ENCODE measurements at regions not wholly inside any gene's neighbourhood (a gene's known extent, or its start where the extent isn't known, plus 50 kb on each side); places are given as distances from the start of the nearest gene placed in this dataset.
"Not testable (repeated sequence)": the region's sequence is repeated elsewhere in the genome, so short reads cannot be mapped to it uniquely, and the experiment has no call there.

GRCh38 chr6:3672339-3672738 lies 79.2 kb downstream of the PXDC1 start:
- DNase-seq (ENCODE audit: low spot score), result not testable (repeated sequence)

GRCh38 chr6:3671382-3671781 lies 80.1 kb downstream of the PXDC1 start:
- DNase-seq (ENCODE audit: low spot score), result no peak

- DNase-seq (ENCODE audit: low spot score), result no peak
Observed at GRCh38 chr6:3670356-3670755, 81.2 kb downstream of the PXDC1 start.

- no peak for DNase-seq (ENCODE audit: low spot score)
Observed at GRCh38 chr6:3669916-3670315, 81.6 kb downstream of the PXDC1 start.

GRCh38 chr6:3665608-3666007 lies 85.9 kb downstream of the PXDC1 start:
- no peak for DNase-seq (ENCODE audit: low spot score)

GRCh38 chr6:3664625-3665041 lies 86.9 kb downstream of the PXDC1 start:
- DNase-seq (ENCODE audit: low spot score), result no peak

GRCh38 chr6:3663811-3664210 lies 87.7 kb downstream of the PXDC1 start:
- no peak for DNase-seq (ENCODE audit: low spot score)

- no peak for DNase-seq (ENCODE audit: low spot score)
Observed at GRCh38 chr6:3663081-3663480, 88.4 kb downstream of the PXDC1 start.

GRCh38 chr6:3661390-3661789 lies 90.1 kb downstream of the PXDC1 start:
- no peak for DNase-seq (ENCODE audit: low spot score)

GRCh38 chr6:3660473-3660872 lies 91.0 kb downstream of the PXDC1 start:
- no peak for DNase-seq (ENCODE audit: low spot score)

GRCh38 chr6:3659748-3660147 lies 91.8 kb downstream of the PXDC1 start:
- no peak for DNase-seq (ENCODE audit: low spot score)

GRCh38 chr6:3656076-3656475 lies 95.4 kb downstream of the PXDC1 start:
- DNase-seq (ENCODE audit: low spot score), result no peak

GRCh38 chr6:3654898-3655297 lies 96.6 kb downstream of the PXDC1 start:
- DNase-seq (ENCODE audit: low spot score), result no peak

GRCh38 chr6:3654436-3654835 lies 97.1 kb downstream of the PXDC1 start:
- DNase-seq (ENCODE audit: low spot score), result no peak

- no peak for DNase-seq (ENCODE audit: low spot score)
Observed at GRCh38 chr6:3653528-3654070, 97.9 kb downstream of the PXDC1 start.

GRCh38 chr6:3651698-3652229 lies 99.7 kb downstream of the PXDC1 start:
- DNase-seq (ENCODE audit: low spot score), result no peak

- DNase-seq (ENCODE audit: low spot score), result no peak
Observed at GRCh38 chr6:3650959-3651697, 100.4 kb downstream of the PXDC1 start.

- no peak for DNase-seq (ENCODE audit: low spot score)
Observed at GRCh38 chr6:3650076-3650958, 101.2 kb downstream of the PXDC1 start.

- DNase-seq (ENCODE audit: low spot score), result no peak
Observed at GRCh38 chr6:3648724-3649123, 102.8 kb downstream of the PXDC1 start.

GRCh38 chr6:3646616-3647362 lies 104.7 kb downstream of the PXDC1 start:
- no peak for DNase-seq (ENCODE audit: low spot score)

GRCh38 chr6:3644739-3645012 lies 106.8 kb downstream of the PXDC1 start:
- no peak for DNase-seq (ENCODE audit: low spot score)

All from mucosa of gallbladder (tissue), 1 donor.